Stomach (tissue), 8 donors: ENCODE measurements at regions not wholly inside any gene's neighbourhood (a gene's known extent, or its start where the extent isn't known, plus 50 kb on each side); places are given as distances from the start of the nearest gene placed in this dataset.

ENCODE experiments used
- DNase-seq, 2 donors: peaks; one replicate each; pipeline versions ENCODE4 v3.0.0 to v3.0.0-alpha.2; 2013 to 2019
- H3K27ac ChIP-seq, 5 donors: fragments of 200-600 bp in 4 of 5; sonication (generic) in 4 of 5; one replicate each; pipeline ENCODE4 v1.5.1; 2013 to 2019; ENCODE audit warnings: mild to moderate bottlenecking in 1 of 5, moderate library complexity in 1 of 5
- H3K27me3 ChIP-seq, 3 donors: fragments of 200-600 bp; sonication (generic); one replicate each; pipeline ENCODE4 v1.5.1; 2017 to 2019; ENCODE audit warnings: mixed run types in 1 of 3
- H3K36me3 ChIP-seq, 4 donors: fragments of 200-600 bp; sonication (generic); 1 replicate in 3 of 4; 2 replicates in 1 of 4; pipeline ENCODE4 v1.5.1; 2016 to 2019
- H3K4me1 ChIP-seq, 4 donors: fragments of 200-600 bp; sonication (generic); one replicate each; pipeline ENCODE4 v1.5.1; 2016 to 2019
- H3K4me3 ChIP-seq, 4 donors: fragments of 200-600 bp; sonication (generic) in 3 of 4; one replicate each; pipeline ENCODE4 v1.5.1; 2016 to 2019; ENCODE audit warnings: mild to moderate bottlenecking in 1 of 4
- H3K9me3 ChIP-seq, 4 donors: fragments of 200-600 bp; sonication (generic); one replicate each; pipeline ENCODE4 v1.5.1; 2016 to 2019
- CTCF ChIP-seq, 7 experiments: fragments of 450-650 bp in 4 of 7; fragments of 200-600 bp in 3 of 7; sonication (generic) in 3 of 7; IDR thresholded peaks; one replicate each; pipeline ENCODE4 v1.5.1; 2016 to 2019; ENCODE audit warnings: antibody characterized with exemption in 7 of 7, control low read depth in 2 of 7, mild to moderate bottlenecking in 1 of 7
- EP300 ChIP-seq: sonication (generic); formaldehyde crosslinking; IDR thresholded peaks from one replicate; pipeline ENCODE4 v1.6.1; 2017; ENCODE audit warnings: antibody characterized with exemption
- POLR2A ChIP-seq, 4 donors: fragments of 450-650 bp; IDR thresholded peaks; one replicate each; pipeline ENCODE4 v1.6.1; 2016; ENCODE audit warnings: antibody characterized with exemption in 4 of 4, control low read depth in 2 of 4, mild to moderate bottlenecking in 1 of 4, moderate library complexity in 1 of 4
- POLR2AphosphoS5 ChIP-seq, 3 donors: sonication (generic); formaldehyde crosslinking; IDR thresholded peaks; one replicate each; pipeline ENCODE4 v1.6.1; 2016; ENCODE audit warnings: antibody characterized with exemption in 3 of 3
- WGBS, 5 donors: extraction: QIAGEN DNeasy Blood & Tissue Kit in 3 of 5; methylation state at CpG; one replicate each; pipeline versions ENCODE4 v1.1.5 to v1.1.7; 2013 to 2018; 5-methylcytosine and 5-hydroxymethylcytosine counted together
- intact Hi-C: fragments of 100-400 bp; cut with DNase I; formaldehyde crosslinking; loops from one replicate; pipeline ENCODE4 v1.15.1; 2023; ENCODE audit warnings: low total_unique reads
- donor health status: healthy with polysubstance abuse.
- donor health status: Bipolar disorder and iron deficiency.
- donor health status: healthy.

GRCh38 chr2:75810611-75811330 lies 100.1 kb upstream of the GCFC2 start:
- Histone ChIP-seq H3K36me3 (no peaks in the 10 kb centered on the region), H3K4me3 (no peak overlapping the region), H3K27me3 (no peaks in the 10 kb centered on the region), H3K9me3 (no peaks in the 10 kb centered on the region), H3K27ac (no peak overlapping the region), H3K4me1 (no peaks in the 10 kb centered on the region)
- TF ChIP-seq EP300 (no peak), CTCF (IDR thresholded peaks at IDR 0.05) (no peak), POLR2A (IDR thresholded peaks at IDR 0.05) (no peak), POLR2AphosphoS5 (IDR thresholded peaks at IDR 0.05) (no peak)
- intact Hi-C loops = no loop called here
- 79 to 91% (median 90%) methylated on average over 6 of the region's 6 CpGs for WGBS, 5 donors
- DNase-seq = no peak

- TF ChIP-seq POLR2A (IDR thresholded peaks at IDR 0.05) = no peak
- TF ChIP-seq POLR2AphosphoS5 (IDR thresholded peaks at IDR 0.05) = no peak
- TF ChIP-seq EP300 = no peak
- TF ChIP-seq CTCF (IDR thresholded peaks at IDR 0.05) = no peak
- no peaks in the 10 kb centered on the region for H3K27me3 ChIP-seq
- intact Hi-C loops = no loop called here
- H3K9me3 ChIP-seq = no peaks in the 10 kb centered on the region
- H3K36me3 ChIP-seq = no peaks in the 10 kb centered on the region
- DNase-seq = no peak
- no peak overlapping the region for H3K4me3 ChIP-seq
- WGBS, 5 donors = 36 to 59% (median 45%) methylated on average over 4 of the region's 4 CpGs
- no peaks in the 10 kb centered on the region for H3K4me1 ChIP-seq
- H3K27ac ChIP-seq = no peak overlapping the region
Measured at GRCh38 chr2:75808793-75809535, 98.2 kb upstream of the GCFC2 start.

GRCh38 chr2:75807992-75808391 lies 97.3 kb upstream of the GCFC2 start:
- no peaks in the 10 kb centered on the region for H3K9me3 ChIP-seq
- no peak overlapping the region for H3K4me3 ChIP-seq
- peak in 1 of 2 donors; percentile 59 for DNase-seq
- TF ChIP-seq POLR2A (IDR thresholded peaks at IDR 0.05) (no peak), EP300 (no peak)
- H3K4me1 ChIP-seq = no peaks in the 10 kb centered on the region
- WGBS, 5 donors = 28 to 48% (median 36%) methylated on average over 2 of the region's 2 CpGs
- H3K27ac ChIP-seq = no peak overlapping the region
- no peaks in the 10 kb centered on the region for H3K27me3 ChIP-seq
- no peaks in the 10 kb centered on the region for H3K36me3 ChIP-seq
- intact Hi-C loops = no loop called here

GRCh38 chr2:75801234-75801982 lies 90.7 kb upstream of the GCFC2 start:
- Histone ChIP-seq H3K9me3 (no peaks in the 10 kb centered on the region), H3K4me1 (no peaks in the 10 kb centered on the region), H3K27ac (no peak overlapping the region), H3K27me3 (no peaks in the 10 kb centered on the region), H3K36me3 (no peaks in the 10 kb centered on the region), H3K4me3 (no peak overlapping the region)
- TF ChIP-seq CTCF (IDR thresholded peaks at IDR 0.05) (no peak), POLR2AphosphoS5 (IDR thresholded peaks at IDR 0.05) (no peak), EP300 (no peak), POLR2A (IDR thresholded peaks at IDR 0.05) (no peak)
- DNase-seq = no peak
- WGBS, 5 donors = 58 to 74% (median 69%) methylated on average over 2 of the region's 2 CpGs
- intact Hi-C loops = no loop called here
